OCI-LY3 (cell line): ENCODE measurements at regions not wholly inside any gene's neighbourhood (a gene's known extent, or its start where the extent isn't known, plus 50 kb on each side); places are given as distances from the start of the nearest gene placed in this dataset.
"Not testable (repeated sequence)": the region's sequence is repeated elsewhere in the genome, so short reads cannot be mapped to it uniquely, and the experiment has no call there.

ENCODE experiments used
- H2AFZ ChIP-seq: fragments of 200-600, 300-600 bp; shearing (Covaris generic); 2 replicates; pipeline ENCODE4 v1.6.0; 2014; ENCODE audit warnings: antibody characterized with exemption, low read depth, low read length
- H3K27ac ChIP-seq: fragments of 200-600, 300-600 bp; sonication (generic); 2 replicates; pipeline ENCODE4 v1.5.1; 2014; ENCODE audit warnings: mild to moderate bottlenecking, low read length, moderate library complexity, mixed read lengths
- H3K27me3 ChIP-seq: fragments of 200-600, 300-600 bp; sonication (generic); 2 replicates; pipeline ENCODE4 v1.6.1; 2014; ENCODE audit warnings: low read depth, low read length, mixed read lengths
- H3K36me3 ChIP-seq: fragments of 200-600, 300-600 bp; sonication (generic); replicated peaks from 2 replicates; pipeline ENCODE3; 2014; ENCODE audit warnings: low read depth, low read length, mixed read lengths
- H3K4me1 ChIP-seq: fragments of 300-600, 200-600 bp; sonication (generic); 2 replicates; pipeline ENCODE4 v1.6.1; 2014; ENCODE audit warnings: low read length, mixed read lengths
- H3K4me2 ChIP-seq: fragments of 200-600, 300-600 bp; sonication (generic); 2 replicates; pipeline ENCODE4 v1.6.1; 2014; ENCODE audit warnings: low read length, mixed read lengths
- H3K4me3 ChIP-seq: fragments of 300-600, 200-600 bp; sonication (generic); 2 replicates; pipeline ENCODE4 v1.5.1; 2014; ENCODE audit warnings: antibody characterized with exemption, mild to moderate bottlenecking, low read length, moderate library complexity
- H3K79me2 ChIP-seq: fragments of 300-600, 200-600 bp; shearing (Covaris generic); 2 replicates; pipeline ENCODE4 v1.6.1; 2014; ENCODE audit warnings: mild to moderate bottlenecking, low read length, mixed read lengths
- H3K9ac ChIP-seq: fragments of 300-600, 200-600 bp; shearing (Covaris generic); 2 replicates; pipeline ENCODE4 v1.6.0; 2014; ENCODE audit warnings: mild to moderate bottlenecking, low read length, moderate library complexity
- H3K9me3 ChIP-seq: fragments of 200-600, 300-600 bp; shearing (Covaris generic); 2 replicates; pipeline ENCODE4 v1.6.1; 2014; ENCODE audit warnings: low read length, mixed read lengths; ENCODE audit not compliant: insufficient read depth
- H4K20me1 ChIP-seq: fragments of 200-600, 300-600 bp; sonication (generic); 2 replicates; pipeline ENCODE4 v1.6.1; 2016; ENCODE audit warnings: low read length, mixed read lengths; ENCODE audit not compliant: insufficient read depth
- EZH2phosphoT487 ChIP-seq: fragments of 200-600 bp; shearing (Covaris generic); IDR thresholded peaks from 2 replicates; pipeline ENCODE4 v1.6.1; 2018; ENCODE audit warnings: antibody characterized with exemption, mixed run types, low read depth
- TF ChIP-seq, protein P1 (sequence below): fragments of 200-600, 300-600 bp; sonication (generic); IDR thresholded peaks from 2 replicates; pipeline ENCODE4 v1.5.1; 2014; ENCODE audit warnings: antibody characterized with exemption, low read length, low read depth

GRCh38 chr6:29236634-29237033 lies 64.9 kb upstream of the OR14J1 start:
- no peaks in the 10 kb centered on the region for H3K79me2 ChIP-seq
- H3K9ac ChIP-seq: no peak overlapping the region
- TF ChIP-seq, protein P1, sequence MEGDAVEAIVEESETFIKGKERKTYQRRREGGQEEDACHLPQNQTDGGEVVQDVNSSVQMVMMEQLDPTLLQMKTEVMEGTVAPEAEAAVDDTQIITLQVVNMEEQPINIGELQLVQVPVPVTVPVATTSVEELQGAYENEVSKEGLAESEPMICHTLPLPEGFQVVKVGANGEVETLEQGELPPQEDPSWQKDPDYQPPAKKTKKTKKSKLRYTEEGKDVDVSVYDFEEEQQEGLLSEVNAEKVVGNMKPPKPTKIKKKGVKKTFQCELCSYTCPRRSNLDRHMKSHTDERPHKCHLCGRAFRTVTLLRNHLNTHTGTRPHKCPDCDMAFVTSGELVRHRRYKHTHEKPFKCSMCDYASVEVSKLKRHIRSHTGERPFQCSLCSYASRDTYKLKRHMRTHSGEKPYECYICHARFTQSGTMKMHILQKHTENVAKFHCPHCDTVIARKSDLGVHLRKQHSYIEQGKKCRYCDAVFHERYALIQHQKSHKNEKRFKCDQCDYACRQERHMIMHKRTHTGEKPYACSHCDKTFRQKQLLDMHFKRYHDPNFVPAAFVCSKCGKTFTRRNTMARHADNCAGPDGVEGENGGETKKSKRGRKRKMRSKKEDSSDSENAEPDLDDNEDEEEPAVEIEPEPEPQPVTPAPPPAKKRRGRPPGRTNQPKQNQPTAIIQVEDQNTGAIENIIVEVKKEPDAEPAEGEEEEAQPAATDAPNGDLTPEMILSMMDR: no peak
- no peak for TF ChIP-seq EZH2phosphoT487
- no peaks in the 10 kb centered on the region for H3K4me1 ChIP-seq
- no peak overlapping the region for H2AFZ ChIP-seq
- H4K20me1 ChIP-seq: no peaks in the 10 kb centered on the region
- H3K4me2 ChIP-seq: no peak overlapping the region
- H3K27me3 ChIP-seq: no peaks in the 10 kb centered on the region
- no peaks in the 10 kb centered on the region for H3K9me3 ChIP-seq
- H3K4me3 ChIP-seq: no peak overlapping the region
- no peaks in the 10 kb centered on the region for H3K36me3 ChIP-seq
- H3K27ac ChIP-seq: no peak overlapping the region

DNA sequence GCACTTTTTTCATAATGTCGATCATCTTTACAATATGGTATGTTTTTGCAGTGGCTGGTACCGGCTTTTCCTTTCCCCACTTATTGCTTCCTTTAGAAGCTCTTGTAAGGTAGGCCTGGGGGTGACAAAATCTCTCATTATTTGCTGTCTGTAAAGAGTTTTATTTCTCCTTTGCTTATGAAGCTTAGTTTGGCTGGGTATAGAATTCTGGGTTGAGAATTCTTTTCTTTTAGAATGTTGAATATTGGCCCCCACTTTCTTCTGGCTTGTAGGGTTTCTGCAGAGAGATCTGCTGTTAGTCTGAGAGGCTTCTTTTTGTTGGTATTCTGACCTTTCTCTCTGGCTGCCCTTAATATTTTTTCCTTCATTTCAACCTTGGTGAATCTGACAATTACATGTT lies 58.5 kb upstream of the OR14J1 start:
- H2AFZ ChIP-seq, H3K27me3 ChIP-seq, H3K4me1 ChIP-seq, H3K4me3 ChIP-seq, H3K9me3 ChIP-seq, H3K4me2 ChIP-seq, H3K79me2 ChIP-seq, H4K20me1 ChIP-seq, H3K36me3 ChIP-seq, H3K9ac ChIP-seq, H3K27ac ChIP-seq: not testable (repeated sequence)
